HAP-1 (cell line): ENCODE measurements at regions not wholly inside any gene's neighbourhood (a gene's known extent, or its start where the extent isn't known, plus 50 kb on each side); places are given as distances from the start of the nearest gene placed in this dataset.
"Not testable (repeated sequence)": the region's sequence is repeated elsewhere in the genome, so short reads cannot be mapped to it uniquely, and the experiment has no call there.

Source experiments
- DNase-seq, 2 experiments: peaks; one replicate each; pipeline ENCODE4 v3.0.0-alpha.2; 2016 to 2020; ENCODE audit warnings: low spot score in 2 of 2
- H3K27me3 ChIP-seq: fragments of 250-450 bp; sonication (Bioruptor Pico); 2 replicates; pipeline ENCODE4 v1.5.1; 2020; ENCODE audit warnings: low read depth, mild to moderate bottlenecking, moderate library complexity
- H3K36me3 ChIP-seq: fragments of 250-450 bp; sonication (Bioruptor Pico); replicated peaks from 2 replicates; pipeline ENCODE4 v1.5.1; 2020; ENCODE audit warnings: mild to moderate bottlenecking
- H3K4me1 ChIP-seq: fragments of 250-450 bp; sonication (Bioruptor Pico); 2 replicates; pipeline ENCODE4 v1.5.1; 2020; ENCODE audit warnings: mild to moderate bottlenecking
- H3K4me3 ChIP-seq: fragments of 250-450 bp; sonication (Bioruptor Pico); 2 replicates; pipeline ENCODE4 v1.5.1; 2020; ENCODE audit warnings: mild to moderate bottlenecking, moderate library complexity
- H3K9me3 ChIP-seq: fragments of 250-450 bp; sonication (Bioruptor Pico); 2 replicates; pipeline ENCODE4 v1.5.1; 2020; ENCODE audit warnings: mild to moderate bottlenecking, moderate library complexity
- in situ Hi-C: fragments of 300-500 bp; cut with MboI; formaldehyde crosslinking; loops from 3 replicates; pipeline ENCODE4 v1.14.3; 2020; ENCODE audit warnings: low sequenced_read_pairs, inconsistent platforms, mixed read lengths

DNA sequence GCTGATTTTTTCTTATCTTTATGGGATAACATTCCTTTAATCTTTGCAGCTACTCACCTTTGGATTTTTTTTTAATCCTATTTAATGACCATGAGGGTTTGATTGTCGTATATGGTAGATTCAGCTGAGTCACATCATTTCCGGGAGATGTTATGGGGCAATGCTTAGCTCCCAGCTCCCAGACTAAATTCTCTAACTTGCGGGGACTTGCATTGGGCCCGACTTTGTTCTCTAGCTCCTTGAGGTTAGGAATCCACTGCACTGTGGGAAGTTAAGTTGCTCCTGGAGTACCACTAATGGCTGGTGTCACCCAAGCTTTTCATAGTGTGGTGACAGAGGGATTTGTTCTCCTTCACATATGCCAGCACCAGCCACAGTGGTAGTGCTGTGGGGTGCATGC is 287.4 kb downstream of the TECRL start:
- in situ Hi-C loops: no loop called here
- H3K36me3 ChIP-seq: no peaks in the 10 kb centered on the region
- H3K9me3 ChIP-seq: no peaks in the 10 kb centered on the region
- no peak overlapping the region for H3K4me3 ChIP-seq
- no peaks in the 10 kb centered on the region for H3K4me1 ChIP-seq
- H3K27me3 ChIP-seq: no peaks in the 10 kb centered on the region
- no peak for DNase-seq

DNA sequence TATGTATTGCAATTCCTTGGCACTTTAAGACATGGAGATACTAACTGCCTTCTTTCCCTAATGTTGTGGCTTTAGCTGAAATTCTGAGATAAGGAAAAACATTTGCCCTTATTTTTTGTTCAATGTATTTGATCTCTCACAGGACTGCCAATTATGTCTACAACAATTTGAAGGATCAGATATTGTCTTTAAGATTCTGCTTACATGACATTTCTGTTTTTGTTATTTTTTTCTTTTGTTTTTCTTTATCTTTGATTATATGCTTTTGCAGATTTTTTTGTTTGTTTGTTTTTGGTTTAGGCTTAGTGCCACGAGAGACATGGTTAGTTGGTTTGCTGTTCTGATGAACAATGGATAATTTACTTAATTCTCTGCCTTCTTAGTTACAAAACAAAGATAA is 303.3 kb downstream of the TECRL start:
- no peaks in the 10 kb centered on the region for H3K36me3 ChIP-seq
- in situ Hi-C loops: no loop called here
- H3K27me3 ChIP-seq: no peaks in the 10 kb centered on the region
- no peak for DNase-seq
- no peak overlapping the region for H3K4me3 ChIP-seq
- H3K4me1 ChIP-seq: peaks cover 4% of the 10 kb centered on the region; the same call in 1 of the 2 replicates
- no peaks in the 10 kb centered on the region for H3K9me3 ChIP-seq

DNA sequence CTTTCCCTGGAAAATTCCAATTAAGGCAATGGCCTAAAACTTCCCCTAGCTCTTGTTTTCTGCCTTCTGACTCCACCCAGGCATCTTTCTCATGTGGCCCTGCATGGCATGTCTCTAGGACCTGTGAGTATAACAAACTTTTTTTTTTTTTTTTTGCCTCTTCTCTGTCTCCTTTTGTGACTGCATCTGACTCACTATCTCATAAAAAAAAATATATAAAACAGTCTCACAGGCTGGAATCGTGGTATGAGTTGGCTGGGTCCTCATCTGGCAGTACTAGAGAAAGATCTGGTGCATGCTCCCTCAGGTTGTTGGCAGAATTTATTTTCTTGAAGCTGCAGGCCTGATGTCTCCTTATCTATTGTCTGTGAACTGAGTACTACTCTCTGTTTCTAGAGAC is 313.9 kb downstream of the TECRL start:
- H3K4me3 ChIP-seq: no peak overlapping the region
- H3K27me3 ChIP-seq: no peaks in the 10 kb centered on the region
- H3K4me1 ChIP-seq: no peaks in the 10 kb centered on the region
- in situ Hi-C loops: no loop called here
- no peaks in the 10 kb centered on the region for H3K9me3 ChIP-seq
- no peak for DNase-seq
- H3K36me3 ChIP-seq: no peaks in the 10 kb centered on the region

DNA sequence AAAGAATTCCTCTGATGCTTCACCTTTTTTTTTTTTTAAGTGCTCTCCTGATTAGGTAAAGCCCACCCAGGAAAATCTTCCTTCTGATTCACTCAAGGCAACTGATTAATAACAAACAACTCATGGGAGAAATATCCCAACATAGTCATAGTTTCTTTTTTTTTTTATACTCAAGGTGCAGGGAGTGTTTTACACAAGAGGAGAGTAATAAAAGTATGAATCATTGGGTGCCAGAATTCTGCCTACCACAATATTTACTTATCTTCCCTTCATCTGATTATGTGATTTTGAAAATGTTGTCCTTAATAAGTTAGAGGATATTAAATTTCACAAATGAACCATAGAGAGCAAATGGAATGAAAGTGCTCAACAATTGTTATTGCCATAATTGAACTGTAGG is 329.9 kb downstream of the TECRL start:
- DNase-seq: no peak
- Histone ChIP-seq H3K4me3 (no peak overlapping the region), H3K27me3 (no peaks in the 10 kb centered on the region), H3K36me3 (no peaks in the 10 kb centered on the region), H3K4me1 (no peaks in the 10 kb centered on the region), H3K9me3 (no peaks in the 10 kb centered on the region)
- in situ Hi-C loops: no loop called here

DNA sequence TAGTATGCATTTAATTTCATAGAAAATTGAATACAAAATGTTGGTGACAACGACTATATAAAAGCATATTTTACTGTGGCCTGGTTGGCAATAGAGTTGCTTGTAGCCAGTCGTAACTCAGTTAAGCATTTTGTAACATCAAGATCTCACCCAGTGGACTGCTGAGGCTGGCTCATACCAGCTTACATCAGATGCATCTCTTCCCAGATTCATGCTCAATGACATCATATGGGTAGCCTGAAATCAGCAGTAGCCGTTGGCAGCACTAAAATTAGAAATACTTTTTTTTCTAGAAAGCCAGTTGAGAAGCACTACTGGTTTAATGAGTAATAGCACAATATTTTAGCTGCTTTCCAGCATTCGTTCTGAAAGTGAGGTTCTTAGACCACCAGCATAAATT is 341.2 kb downstream of the TECRL start:
- in situ Hi-C loops: no loop called here
- Histone ChIP-seq H3K9me3 (no peaks in the 10 kb centered on the region), H3K4me1 (no peaks in the 10 kb centered on the region), H3K4me3 (no peak overlapping the region), H3K36me3 (no peaks in the 10 kb centered on the region), H3K27me3 (no peaks in the 10 kb centered on the region)
- DNase-seq: no peak

DNA sequence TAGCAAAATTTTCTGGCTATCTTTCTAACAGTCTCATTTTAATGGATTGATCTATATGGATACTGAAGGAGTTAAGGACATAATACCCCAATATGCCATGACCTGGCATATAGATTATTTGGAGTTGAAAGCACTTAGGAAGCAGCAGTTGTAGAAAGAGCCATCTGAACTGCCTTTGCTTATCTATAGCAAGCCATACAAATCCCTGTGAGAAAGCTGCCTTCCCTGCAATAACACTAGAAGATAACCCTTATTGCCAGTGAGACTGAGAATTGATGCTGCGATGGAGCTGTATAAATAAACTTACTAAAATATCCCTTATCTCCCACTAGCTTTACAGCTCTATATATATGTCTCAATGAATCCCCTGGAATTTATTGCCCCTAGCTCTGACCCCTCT is 346.3 kb downstream of the TECRL start:
- H3K9me3 ChIP-seq: no peaks in the 10 kb centered on the region
- in situ Hi-C loops: no loop called here

DNA sequence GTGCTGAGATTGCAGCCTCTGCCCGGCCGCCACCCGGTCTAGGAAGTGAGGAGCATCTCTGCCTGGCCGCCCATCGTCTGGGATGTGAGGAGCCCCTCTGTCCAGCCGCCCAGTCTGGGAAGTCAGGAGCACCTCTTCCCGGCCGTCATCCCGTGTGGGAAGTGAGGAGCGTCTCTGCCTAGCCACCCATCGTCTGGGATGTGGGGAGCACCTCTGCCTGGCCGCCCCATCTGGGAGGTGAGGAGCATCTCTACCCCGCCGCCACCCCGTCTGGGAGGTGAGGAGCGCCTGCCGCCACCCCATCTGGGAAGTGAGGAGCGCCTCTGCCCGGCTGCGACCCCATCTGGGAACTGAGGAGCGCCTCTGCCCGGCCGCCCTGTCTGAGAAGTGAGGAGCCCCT is 372.2 kb downstream of the TECRL start:
- H3K27me3 ChIP-seq, H3K36me3 ChIP-seq, H3K4me1 ChIP-seq, DNase-seq, H3K9me3 ChIP-seq, H3K4me3 ChIP-seq, in situ Hi-C loops: not testable (repeated sequence)

More for the DNA sequence above, 346.3 kb downstream of the TECRL start:
- H3K4me3 ChIP-seq: no peak overlapping the region
- H3K4me1 ChIP-seq: no peaks in the 10 kb centered on the region
- no peaks in the 10 kb centered on the region for H3K36me3 ChIP-seq
- H3K27me3 ChIP-seq: no peaks in the 10 kb centered on the region
- no peak for DNase-seq

DNA sequence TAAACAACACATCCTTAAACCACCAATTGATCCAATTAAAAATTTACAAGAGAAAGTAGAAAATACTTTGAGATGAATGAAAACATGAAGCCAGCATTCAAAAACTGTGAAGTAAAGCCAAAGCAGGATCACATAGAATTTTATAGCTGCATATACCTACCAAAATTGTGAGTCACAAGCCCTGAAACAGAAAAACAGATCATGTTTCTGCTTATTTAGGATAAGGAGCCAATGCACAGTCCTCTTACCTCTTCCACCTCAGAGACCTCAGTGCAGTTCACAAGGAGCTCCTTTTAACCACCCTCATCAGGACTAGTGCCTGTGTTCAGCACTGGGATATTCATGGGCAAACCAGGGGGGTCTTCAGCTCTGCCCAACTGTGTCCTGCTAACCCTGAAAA is 386.7 kb downstream of the TECRL start:
- no peak for DNase-seq
- Histone ChIP-seq H3K36me3 (no peaks in the 10 kb centered on the region), H3K27me3 (no peaks in the 10 kb centered on the region), H3K9me3 (no peaks in the 10 kb centered on the region), H3K4me1 (no peaks in the 10 kb centered on the region), H3K4me3 (no peak overlapping the region)
- in situ Hi-C loops: no loop called here

DNA sequence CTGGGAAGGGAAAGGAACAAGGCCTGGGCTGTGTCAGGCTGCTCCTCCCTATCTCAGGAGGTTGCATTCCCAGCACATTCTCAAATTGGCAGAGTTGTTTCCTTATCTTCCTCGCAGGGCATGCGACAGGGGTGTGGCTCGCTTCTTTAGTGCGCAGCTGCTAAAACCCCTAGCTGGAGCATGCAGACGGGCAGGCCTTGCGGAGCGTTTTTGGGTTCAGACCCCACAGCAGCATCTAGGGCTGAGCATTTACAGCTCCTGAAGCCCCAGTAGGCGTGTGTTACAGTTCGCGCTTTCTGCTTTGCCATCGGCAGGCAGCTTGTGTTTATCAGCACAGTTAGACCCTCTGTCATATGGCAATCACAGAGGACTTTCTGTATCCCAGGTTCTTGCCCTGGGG is 392.4 kb downstream of the TECRL start:
- no peaks in the 10 kb centered on the region for H3K4me1 ChIP-seq
- in situ Hi-C loops: no loop called here
- H3K36me3 ChIP-seq: no peaks in the 10 kb centered on the region
- H3K9me3 ChIP-seq: no peaks in the 10 kb centered on the region
- DNase-seq: no peak
- no peak overlapping the region for H3K4me3 ChIP-seq
- no peaks in the 10 kb centered on the region for H3K27me3 ChIP-seq

DNA sequence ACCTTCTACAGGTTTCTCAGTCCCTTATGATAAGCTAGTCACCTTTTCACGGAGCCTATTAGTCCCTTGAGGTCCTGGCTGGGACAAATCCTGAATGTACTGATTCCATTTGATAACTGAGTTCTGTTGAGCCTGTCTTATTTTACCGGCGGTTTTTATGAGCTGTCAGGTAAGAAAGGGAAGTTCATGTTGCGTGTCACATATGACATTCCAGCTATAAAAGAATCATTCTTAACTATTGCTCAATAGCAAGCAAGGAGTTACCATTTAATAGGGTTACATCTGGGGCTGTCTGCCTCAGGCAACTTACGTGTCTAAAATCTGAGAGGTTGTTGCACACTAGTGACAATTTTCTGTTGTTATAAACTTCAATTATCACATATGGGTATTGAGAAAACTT is 394.6 kb downstream of the TECRL start:
- no peaks in the 10 kb centered on the region for H3K27me3 ChIP-seq
- in situ Hi-C loops: no loop called here
- H3K36me3 ChIP-seq: no peaks in the 10 kb centered on the region

DNA sequence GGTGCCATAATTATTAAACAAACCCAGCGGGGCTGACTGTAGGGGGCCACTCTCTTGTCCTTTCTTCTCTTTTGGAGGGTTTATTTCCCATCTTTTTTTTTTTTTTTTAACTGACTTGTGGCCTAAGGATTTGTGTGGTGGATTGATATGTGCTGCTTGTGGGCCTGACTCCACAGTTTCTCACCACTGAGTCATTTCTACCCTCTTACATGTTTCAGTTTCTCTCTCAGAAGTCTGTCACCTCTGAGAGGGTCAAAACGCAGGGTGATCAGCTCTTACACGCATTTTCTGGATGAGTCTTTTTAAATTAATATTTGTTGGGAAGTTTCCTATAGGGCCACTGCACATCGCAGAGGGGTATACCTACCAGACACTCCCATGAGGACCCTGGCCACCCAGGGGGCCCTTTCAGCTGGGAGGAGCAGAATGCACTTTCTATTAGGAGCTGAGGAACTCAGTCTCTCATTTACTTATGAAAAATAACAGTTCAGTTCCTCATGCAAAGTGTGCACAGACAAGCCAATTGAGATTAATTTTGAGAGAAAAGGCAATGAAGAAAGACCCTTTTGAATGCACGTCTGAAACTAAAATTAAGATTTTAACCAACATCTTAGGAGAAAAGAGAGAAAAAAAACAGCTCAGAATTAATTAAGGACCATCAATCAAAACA is 407.9 kb downstream of the TECRL start:
- in situ Hi-C loops: no loop called here

More for the DNA sequence above, 394.6 kb downstream of the TECRL start:
- Histone ChIP-seq H3K4me1 (no peaks in the 10 kb centered on the region), H3K4me3 (no peak overlapping the region), H3K9me3 (no peaks in the 10 kb centered on the region)
- no peak for DNase-seq

DNA sequence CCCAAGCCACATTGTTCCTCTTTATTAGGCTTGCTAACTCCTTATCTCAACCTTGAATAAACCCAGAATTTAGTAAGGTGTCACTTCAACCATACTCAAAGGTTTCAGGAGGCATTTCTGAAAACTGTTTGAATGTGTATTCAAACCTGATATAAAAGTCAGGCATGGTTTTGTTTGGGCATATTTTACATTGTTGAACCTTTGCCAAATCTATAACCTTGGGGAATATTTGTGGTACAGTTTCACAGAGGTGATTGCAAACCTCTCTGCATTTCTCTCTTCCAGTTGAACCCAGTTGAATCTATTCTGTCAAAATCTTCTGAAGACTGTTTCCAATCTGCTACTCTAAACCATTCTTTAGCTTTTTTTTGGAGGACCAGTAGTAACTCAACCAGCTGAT is 409.0 kb downstream of the TECRL start:
- DNase-seq: no peak
- Histone ChIP-seq H3K9me3 (no peaks in the 10 kb centered on the region), H3K36me3 (no peaks in the 10 kb centered on the region), H3K4me1 (no peaks in the 10 kb centered on the region), H3K27me3 (no peaks in the 10 kb centered on the region), H3K4me3 (no peak overlapping the region)
- in situ Hi-C loops: no loop called here

More for the DNA sequence above, 407.9 kb downstream of the TECRL start:
- Histone ChIP-seq H3K27me3 (no peaks in the 10 kb centered on the region), H3K4me3 (no peak overlapping the region), H3K36me3 (no peaks in the 10 kb centered on the region), H3K4me1 (no peaks in the 10 kb centered on the region), H3K9me3 (no peaks in the 10 kb centered on the region)
- no peak for DNase-seq

DNA sequence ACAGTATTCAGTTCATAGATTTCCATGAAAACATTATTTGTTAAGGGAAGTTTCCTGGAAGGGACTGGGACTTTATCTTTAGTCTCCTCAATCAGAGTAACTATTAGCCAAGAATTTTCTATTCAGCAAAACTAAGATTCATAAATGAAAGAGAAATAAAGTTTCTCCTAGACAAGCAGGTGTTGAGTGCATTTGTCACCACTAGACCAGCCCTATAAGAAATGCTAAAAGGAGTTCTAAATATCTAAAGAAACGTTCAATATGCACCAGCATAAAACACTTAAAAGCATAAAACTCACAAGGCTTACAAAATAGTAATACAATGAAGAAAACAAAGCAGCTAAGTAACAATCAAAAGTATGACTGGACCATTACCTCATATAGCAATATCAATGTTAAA is 423.0 kb downstream of the TECRL start:
- peaks cover 3% of the 10 kb centered on the region for H3K9me3 ChIP-seq
- H3K4me3 ChIP-seq: no peak overlapping the region
- in situ Hi-C loops: no loop called here
- DNase-seq: no peak
- no peaks in the 10 kb centered on the region for H3K4me1 ChIP-seq
- H3K27me3 ChIP-seq: no peaks in the 10 kb centered on the region
- H3K36me3 ChIP-seq: no peaks in the 10 kb centered on the region

DNA sequence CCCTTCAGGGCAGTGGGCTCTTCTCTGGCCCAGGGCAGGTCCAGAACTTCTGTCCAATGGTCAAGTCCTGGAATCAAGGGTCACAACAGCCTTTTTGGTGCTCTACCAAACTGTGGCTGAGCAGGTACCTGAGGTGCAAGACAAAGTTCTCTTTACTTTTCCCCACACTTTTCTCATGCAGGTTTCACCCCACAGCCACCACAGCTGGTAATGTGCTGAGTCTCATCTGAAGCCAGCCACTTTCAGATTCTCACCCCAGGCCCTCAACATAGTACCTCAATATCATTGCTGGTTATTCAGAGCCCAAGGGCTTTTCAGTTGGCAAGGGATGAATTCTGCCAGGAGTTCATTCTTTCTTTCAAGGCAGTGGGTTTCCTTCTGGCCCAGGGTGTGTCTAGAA is 426.0 kb downstream of the TECRL start:
- H3K9me3 ChIP-seq: peaks cover 3% of the 10 kb centered on the region
- H3K27me3 ChIP-seq: no peaks in the 10 kb centered on the region
- in situ Hi-C loops: no loop called here
- no peaks in the 10 kb centered on the region for H3K4me1 ChIP-seq
- no peak overlapping the region for H3K4me3 ChIP-seq
- no peak for DNase-seq
- no peaks in the 10 kb centered on the region for H3K36me3 ChIP-seq

DNA sequence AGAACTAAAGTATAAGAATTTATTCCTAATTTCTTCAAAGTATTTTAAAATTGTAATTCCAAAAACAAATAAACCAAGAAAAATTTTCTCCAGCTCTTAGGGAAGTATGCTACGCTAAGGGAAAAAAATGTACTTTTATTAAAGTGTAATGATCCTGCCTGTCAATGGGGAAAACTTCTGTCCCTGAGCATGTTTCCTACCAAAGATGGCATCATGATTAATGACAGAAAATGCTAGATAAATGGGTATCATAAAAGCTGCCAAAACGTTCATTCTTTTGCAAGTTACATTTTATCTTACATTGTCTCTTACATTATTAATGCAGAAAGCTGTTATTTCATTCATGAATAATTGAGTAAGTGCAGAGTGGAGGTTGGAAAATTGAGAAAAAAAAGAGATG is 443.4 kb downstream of the TECRL start:
- H3K36me3 ChIP-seq: no peaks in the 10 kb centered on the region
- in situ Hi-C loops: no loop called here

More for the DNA sequence above, 443.4 kb downstream of the TECRL start:
- no peak for DNase-seq
- H3K4me3 ChIP-seq: no peak overlapping the region
- H3K27me3 ChIP-seq: no peaks in the 10 kb centered on the region
- no peaks in the 10 kb centered on the region for H3K4me1 ChIP-seq
- H3K9me3 ChIP-seq: no peaks in the 10 kb centered on the region
